B cell (primary cell): ENCODE measurements at regions not wholly inside any gene's neighbourhood (a gene's known extent, or its start where the extent isn't known, plus 50 kb on each side); places are given as distances from the start of the nearest gene placed in this dataset.

Experiments used
- ATAC-seq: fragments of 200-7000 bp; cut with Tn5 transposase; one replicate; pipeline ENCODE4 v1.10.0; 2021; ENCODE audit warnings: low read depth, mild to moderate bottlenecking, moderate number of reproducible peaks, moderate library complexity
- CTCF ChIA-PET: fragments of 350-600 bp; sonication (Branson Sonifier 250); formaldehyde crosslinking; loops from one replicate; lab custom pipeline; 2021; ENCODE audit warnings: antibody characterized with exemption, inconsistent platforms; lab: Charles Lee
- POLR2A ChIA-PET: fragments of 350-600 bp; sonication (Branson Sonifier 250); formaldehyde crosslinking; loops from one replicate; lab custom pipeline; 2021; ENCODE audit warnings: antibody characterized with exemption; lab: Charles Lee
- DNase-seq: peaks from one replicate; pipeline ENCODE4 v3.0.0; 2013
- H2AFZ ChIP-seq: 2 replicates; pipeline ENCODE4 v1.6.1; 2012; ENCODE audit warnings: mild to moderate bottlenecking, low read depth, low read length; ENCODE audit not compliant: insufficient read depth, poor library complexity, severe bottlenecking
- H3K27ac ChIP-seq, 2 donors: 1 replicate in 1 of 2; 2 replicates in 1 of 2; pipeline ENCODE4 v1.5.1; 2012 to 2013; ENCODE audit warnings: low read length in 2 of 2, mild to moderate bottlenecking in 2 of 2, moderate library complexity in 1 of 2
- H3K27me3 ChIP-seq, 4 experiments: fragments of 200-600 bp in 1 of 4; sonication (generic) in 1 of 4; replicated peaks in 1 of 4; 1 replicate in 2 of 4; 2 replicates in 2 of 4; pipeline versions ENCODE4 v1.6.1 to v1.7.0; 2013 to 2016; ENCODE audit warnings: low read length in 3 of 4, mild to moderate bottlenecking in 2 of 4, mixed read lengths in 1 of 4, moderate library complexity in 1 of 4; ENCODE audit not compliant: insufficient read depth in 4 of 4, control insufficient read depth in 3 of 4; ENCODE audit errors: control extremely low read depth in 1 of 4
- H3K36me3 ChIP-seq, 2 experiments: replicated peaks in 1 of 2; 1 replicate in 1 of 2; 2 replicates in 1 of 2; pipeline versions ENCODE4 v1.6.1 to v1.7.1; 2013; ENCODE audit warnings: low read length in 1 of 2; ENCODE audit not compliant: insufficient read depth in 2 of 2, control insufficient read depth in 1 of 2; ENCODE audit errors: control extremely low read depth in 1 of 2, extremely low read depth in 1 of 2
- H3K4me1 ChIP-seq, 2 donors: fragments of 200-600 bp in 1 of 2; sonication (generic) in 1 of 2; 1 replicate in 1 of 2; 2 replicates in 1 of 2; pipeline versions ENCODE4 v1.5.1 to v1.6.1; 2013 to 2017; ENCODE audit warnings: low read length in 2 of 2; ENCODE audit not compliant: control insufficient read depth in 2 of 2, insufficient read depth in 2 of 2
- H3K4me2 ChIP-seq: replicated peaks from 2 replicates; pipeline ENCODE3; 2012; ENCODE audit warnings: mild to moderate bottlenecking, low read depth, low read length; ENCODE audit not compliant: poor library complexity, severe bottlenecking
- H3K4me3 ChIP-seq, 5 experiments: fragments of 200-600 bp in 1 of 5; sonication (generic) in 1 of 5; 1 replicate in 3 of 5; 2 replicates in 2 of 5; pipeline versions ENCODE4 v1.5.1 to v1.7.0; 2011 to 2016; ENCODE audit warnings: low read length in 4 of 5, mild to moderate bottlenecking in 4 of 5, low read depth in 2 of 5, control low read depth in 1 of 5, moderate library complexity in 1 of 5; ENCODE audit not compliant: insufficient read depth in 1 of 5; ENCODE audit errors: control extremely low read depth in 1 of 5, extremely low read depth in 1 of 5
- H3K79me2 ChIP-seq: fragments of 200-600 bp; sonication (generic); one replicate; pipeline ENCODE4 v1.6.0; 2016; ENCODE audit warnings: low read length; ENCODE audit not compliant: control insufficient read depth, insufficient read depth
- H3K9ac ChIP-seq: fragments of 200-600 bp; sonication (generic); 2 replicates; pipeline ENCODE4 v1.6.1; 2017; ENCODE audit warnings: mild to moderate bottlenecking, low read length, moderate library complexity
- H3K9me3 ChIP-seq, 3 donors: one replicate each; pipeline versions ENCODE4 v1.6.1 to v1.7.1; 2013; ENCODE audit warnings: low read length in 2 of 3; ENCODE audit not compliant: control insufficient read depth in 2 of 3, insufficient read depth in 1 of 3; ENCODE audit errors: control extremely low read depth in 1 of 3
- H4K20me1 ChIP-seq: 2 replicates; pipeline ENCODE4 v1.6.0; 2012; ENCODE audit warnings: mild to moderate bottlenecking, low read length; ENCODE audit not compliant: insufficient read depth, control insufficient read depth, poor library complexity, severe bottlenecking
- H3K27ac Mint-ChIP-seq: one replicate; pipeline ENCODE4 v1.8.0; 2021; ENCODE audit warnings: mixed read lengths
- H3K27me3 Mint-ChIP-seq: one replicate; pipeline ENCODE4 v1.8.0; 2021; ENCODE audit warnings: mixed read lengths
- H3K4me1 Mint-ChIP-seq: one replicate; pipeline ENCODE4 v1.8.0; 2021; ENCODE audit warnings: mixed read lengths
- H3K4me3 Mint-ChIP-seq: one replicate; pipeline ENCODE4 v1.8.0; 2021; ENCODE audit warnings: mixed read lengths
- H3K9me3 Mint-ChIP-seq: one replicate; pipeline ENCODE4 v1.8.0; 2022; ENCODE audit warnings: mixed read lengths; ENCODE audit not compliant: insufficient read depth
- EZH2 ChIP-seq: IDR thresholded peaks from 2 replicates; pipeline ENCODE4 v1.6.1; 2012; ENCODE audit warnings: borderline replicate concordance, low read depth, mild to moderate bottlenecking, moderate library complexity, low read length; ENCODE audit not compliant: insufficient read depth, poor library complexity, severe bottlenecking
- WGBS: methylation state at CpG from one replicate; pipeline ENCODE4 v1.1.5; 2013; ENCODE audit warnings: missing lambda C conversion rate; ENCODE audit not compliant: insufficient coverage; 5-methylcytosine and 5-hydroxymethylcytosine counted together
- intact Hi-C: fragments of 100-400 bp; cut with micrococcal nuclease; formaldehyde crosslinking; loops from one replicate; pipeline ENCODE4 v1.10.0; 2022
- TF ChIP-seq, protein P1 (sequence below): fragments of 200-600 bp; IDR thresholded peaks from one replicate; pipeline ENCODE4 v1.8.0; 2022; ENCODE audit warnings: antibody characterized with exemption, mild to moderate bottlenecking

DNA sequence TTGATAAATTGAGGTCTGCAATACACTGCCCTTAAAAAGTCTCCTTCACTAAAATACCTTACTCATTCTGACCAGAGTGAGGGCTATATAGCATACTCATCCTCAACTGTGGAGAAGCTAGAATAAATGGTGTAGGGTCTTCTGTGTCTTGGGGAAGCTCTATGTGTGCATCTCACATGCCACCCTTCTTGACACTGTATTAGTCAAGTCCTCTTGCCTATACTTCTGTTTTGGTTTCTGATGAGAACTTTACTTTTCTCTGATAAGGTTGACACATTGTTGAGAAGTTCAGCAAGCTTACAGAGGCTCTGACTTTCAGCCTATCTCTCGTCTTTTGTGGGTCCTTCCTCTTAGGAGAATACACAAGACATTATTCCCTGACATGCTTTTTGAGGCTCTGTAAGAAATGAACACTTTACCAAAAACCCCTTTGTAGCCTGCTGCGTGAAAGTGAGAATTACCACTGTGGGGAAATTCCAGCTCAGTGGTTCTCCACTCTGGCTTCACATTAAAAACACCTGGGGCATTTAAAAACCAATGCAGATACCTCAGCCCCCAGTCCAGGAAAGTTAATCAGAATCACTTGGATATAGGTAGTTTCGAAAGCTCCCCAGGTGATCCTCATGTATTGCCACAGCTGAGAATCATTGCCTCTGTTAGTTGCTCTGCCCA, 372.1 kb upstream of the HS3ST5 start:
- H3K36me3 ChIP-seq: no peaks in the 10 kb centered on the region
- no peaks in the 10 kb centered on the region for H4K20me1 ChIP-seq
- H3K27me3 Mint-ChIP-seq: no peaks in the 10 kb centered on the region
- TF ChIP-seq, protein P1, sequence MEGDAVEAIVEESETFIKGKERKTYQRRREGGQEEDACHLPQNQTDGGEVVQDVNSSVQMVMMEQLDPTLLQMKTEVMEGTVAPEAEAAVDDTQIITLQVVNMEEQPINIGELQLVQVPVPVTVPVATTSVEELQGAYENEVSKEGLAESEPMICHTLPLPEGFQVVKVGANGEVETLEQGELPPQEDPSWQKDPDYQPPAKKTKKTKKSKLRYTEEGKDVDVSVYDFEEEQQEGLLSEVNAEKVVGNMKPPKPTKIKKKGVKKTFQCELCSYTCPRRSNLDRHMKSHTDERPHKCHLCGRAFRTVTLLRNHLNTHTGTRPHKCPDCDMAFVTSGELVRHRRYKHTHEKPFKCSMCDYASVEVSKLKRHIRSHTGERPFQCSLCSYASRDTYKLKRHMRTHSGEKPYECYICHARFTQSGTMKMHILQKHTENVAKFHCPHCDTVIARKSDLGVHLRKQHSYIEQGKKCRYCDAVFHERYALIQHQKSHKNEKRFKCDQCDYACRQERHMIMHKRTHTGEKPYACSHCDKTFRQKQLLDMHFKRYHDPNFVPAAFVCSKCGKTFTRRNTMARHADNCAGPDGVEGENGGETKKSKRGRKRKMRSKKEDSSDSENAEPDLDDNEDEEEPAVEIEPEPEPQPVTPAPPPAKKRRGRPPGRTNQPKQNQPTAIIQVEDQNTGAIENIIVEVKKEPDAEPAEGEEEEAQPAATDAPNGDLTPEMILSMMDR: no peak
- TF ChIP-seq EZH2: no peak
- no peaks in the 10 kb centered on the region for H3K79me2 ChIP-seq
- no peak overlapping the region for H3K4me2 ChIP-seq
- intact Hi-C loops: no loop called here
- CTCF ChIA-PET: no interaction called here
- POLR2A ChIA-PET: no interaction called here
- H3K9me3 ChIP-seq: no peaks in the 10 kb centered on the region
- no peak overlapping the region for H3K27ac Mint-ChIP-seq
- WGBS: 33% methylated on average over 1 of the region's 3 CpGs
- no peak overlapping the region for H2AFZ ChIP-seq
- no peak overlapping the region for H3K27ac ChIP-seq
- DNase-seq (peak; percentile 5), ATAC-seq (no peak)
- H3K9ac ChIP-seq: no peak overlapping the region
- H3K4me3 Mint-ChIP-seq: no peak overlapping the region
- no peaks in the 10 kb centered on the region for H3K27me3 ChIP-seq
- H3K4me1 Mint-ChIP-seq: peaks cover 2% of the 10 kb centered on the region
- H3K4me3 ChIP-seq: no peak overlapping the region
- H3K4me1 ChIP-seq: no peaks in the 10 kb centered on the region
- H3K9me3 Mint-ChIP-seq: peaks cover 3% of the 10 kb centered on the region

- Histone ChIP-seq H3K4me1 (no peaks in the 10 kb centered on the region), H3K4me3 (no peak overlapping the region), H3K4me2 (no peak overlapping the region), H3K9me3 (no peaks in the 10 kb centered on the region), H3K9ac (no peak overlapping the region), H3K79me2 (no peaks in the 10 kb centered on the region), H3K27me3 (no peaks in the 10 kb centered on the region), H3K27ac (no peak overlapping the region), H4K20me1 (no peaks in the 10 kb centered on the region), H2AFZ (no peak overlapping the region), H3K36me3 (no peaks in the 10 kb centered on the region)
- no CpG with 5 or more reads among the region's 2 CpGs for WGBS
- TF ChIP-seq EZH2: no peak
- TF ChIP-seq, protein P1: no peak
- Mint-ChIP-seq H3K27me3 (no peaks in the 10 kb centered on the region), H3K4me3 (no peak overlapping the region), H3K4me1 (peaks cover 2% of the 10 kb centered on the region), H3K9me3 (no peaks in the 10 kb centered on the region), H3K27ac (no peak overlapping the region)
- intact Hi-C loops: no loop called here
- ChIA-PET CTCF (no interaction called here), POLR2A (no interaction called here)
- DNase-seq (no peak), ATAC-seq (no peak)
These were observed 370.9 kb upstream of the HS3ST5 start for GRCh38 chr6:114713690-114714089.
